GM12874 (cell line): ENCODE measurements at regions not wholly inside any gene's neighbourhood (a gene's known extent, or its start where the extent isn't known, plus 50 kb on each side); places are given as distances from the start of the nearest gene placed in this dataset.

Experiments used
- CTCF ChIP-seq: IDR thresholded peaks from 2 replicates; pipeline ENCODE4 v1.5.1; 2011; ENCODE audit warnings: low read depth, mild to moderate bottlenecking, control low read depth, low read length, moderate library complexity; ENCODE audit not compliant: insufficient read depth

- TF ChIP-seq CTCF, result no peak
These were observed 108.9 kb upstream of the FRMD4A start for GRCh38 chr10:14439451-14440259.

- no peak for TF ChIP-seq CTCF
These were observed 107.9 kb upstream of the FRMD4A start for GRCh38 chr10:14438576-14438975.

GRCh38 chr10:14438057-14438456 is 107.3 kb upstream of the FRMD4A start:
- TF ChIP-seq CTCF, result no peak

GRCh38 chr10:14435976-14436632 is 105.4 kb upstream of the FRMD4A start:
- TF ChIP-seq CTCF, result no peak

GRCh38 chr10:14433147-14433546 is 102.4 kb upstream of the FRMD4A start:
- TF ChIP-seq CTCF, result no peak

- no peak for TF ChIP-seq CTCF
These were observed 101.1 kb upstream of the FRMD4A start for GRCh38 chr10:14431868-14432267.

GRCh38 chr10:14429043-14429700 is 98.4 kb upstream of the FRMD4A start:
- TF ChIP-seq CTCF, result no peak
